Sciatic nerve (tissue), 2 donors: ENCODE measurements at regions not wholly inside any gene's neighbourhood (a gene's known extent, or its start where the extent isn't known, plus 50 kb on each side); places are given as distances from the start of the nearest gene placed in this dataset.

Source experiments
- ATAC-seq: fragments of 200-7000 bp; cut with Tn5 transposase; one replicate; pipeline ENCODE4 v1.9.1; 2020; ENCODE audit warnings: mild to moderate bottlenecking, moderate library complexity
- DNase-seq: peaks from one replicate; pipeline ENCODE4 v3.0.0-alpha.2; 2020; ENCODE audit warnings: low spot score
- intact Hi-C: fragments of 100-400 bp; cut with DNase I; formaldehyde crosslinking; loops from one replicate; pipeline ENCODE4 v1.14.2; 2022
- donor health status: DM: no; HTN: no; CAD: no.
- donor health status: DM: no; HTN: no; CAD: no.

DNA sequence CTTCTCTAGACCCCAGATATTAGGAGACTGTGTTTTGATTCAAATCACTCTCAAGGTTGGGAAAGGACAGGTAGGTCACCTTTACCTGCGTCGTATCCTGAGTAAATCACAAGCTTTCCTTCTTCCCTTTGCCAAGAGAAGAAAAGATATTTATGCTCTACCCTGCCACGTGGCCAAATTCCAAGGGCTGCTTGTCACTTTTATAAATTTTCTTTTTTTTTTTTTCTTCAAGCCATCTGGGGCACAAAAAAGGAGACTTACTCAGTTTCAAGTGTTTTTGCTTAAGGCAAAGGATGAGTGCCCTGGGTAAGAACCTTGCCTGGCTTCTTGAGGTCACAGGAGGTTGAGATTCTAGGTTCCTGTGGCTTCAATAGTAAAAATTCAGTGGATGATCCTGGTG lies 285.1 kb downstream of the TMEM114 start:
- intact Hi-C loops, result no loop called here
- DNase-seq (no peak), ATAC-seq (no peak)

DNA sequence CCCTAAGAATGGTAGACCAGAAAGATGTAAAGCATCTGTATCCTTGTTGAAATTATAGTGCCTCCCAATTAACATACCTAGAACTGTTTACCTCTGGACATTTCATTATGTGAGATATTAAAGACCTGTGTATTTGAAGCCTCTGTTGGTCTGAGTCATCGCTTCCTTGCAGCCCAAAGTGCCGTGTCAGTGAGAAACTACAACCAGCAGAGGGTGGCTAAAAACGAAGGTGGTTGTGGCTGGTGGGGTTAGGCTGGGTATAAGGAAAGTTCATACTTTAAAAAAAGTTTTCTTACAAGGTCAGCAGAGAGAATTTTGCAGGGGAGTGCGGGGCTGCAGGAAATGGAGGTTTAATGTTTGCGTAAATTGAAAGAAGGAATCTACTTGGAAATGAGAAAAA lies 290.7 kb downstream of the TMEM114 start:
- intact Hi-C loops, result no loop called here

GRCh38 chr16:8295513-8296237 lies 294.6 kb downstream of the TMEM114 start:
- ATAC-seq (no peak), DNase-seq (no peak)
- intact Hi-C loops, result no loop called here

More for the DNA sequence above, 290.7 kb downstream of the TMEM114 start:
- DNase-seq (no peak), ATAC-seq (no peak)

DNA sequence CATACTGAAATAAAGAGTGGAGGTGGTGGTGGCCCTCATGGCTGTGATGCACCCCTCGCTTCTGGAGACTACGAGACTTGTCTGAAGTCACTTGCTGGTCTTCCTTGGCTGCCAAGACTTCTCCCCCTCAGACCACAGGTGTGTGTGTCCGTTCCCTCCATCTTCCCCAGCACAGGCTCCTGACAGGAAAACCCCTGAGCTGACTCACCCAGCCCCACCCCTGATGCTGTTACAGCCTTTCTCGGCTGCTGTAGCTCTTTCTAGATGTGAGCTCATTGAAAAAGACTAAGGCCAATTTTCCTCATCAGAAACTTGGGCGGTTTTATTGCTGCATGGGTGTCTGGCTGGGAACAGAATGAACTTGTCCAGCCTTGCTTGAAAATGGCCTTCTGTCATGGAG lies 296.9 kb downstream of the TMEM114 start:
- intact Hi-C loops, result no loop called here
- no peak for DNase-seq
- ATAC-seq, result no peak

DNA sequence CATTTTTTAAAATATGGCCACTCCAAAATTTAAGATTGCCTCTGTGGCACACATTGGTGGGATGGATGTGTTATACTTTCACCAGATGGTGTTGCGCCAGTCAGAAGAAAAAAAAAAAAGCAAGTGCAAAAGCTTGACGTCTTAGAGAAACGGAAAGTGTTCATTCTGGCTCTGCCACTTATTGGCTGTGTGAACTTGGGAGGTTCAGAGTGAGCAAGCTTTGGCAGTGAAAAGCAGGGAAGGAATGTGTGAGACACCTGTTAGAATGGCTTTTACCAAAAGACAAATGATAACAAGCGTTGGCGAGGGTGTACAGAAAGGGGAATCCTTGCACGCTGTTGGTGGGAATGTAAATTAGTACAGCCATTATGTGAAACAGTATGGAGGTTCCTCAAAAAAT lies 298.0 kb downstream of the TMEM114 start:
- DNase-seq, result no peak
- no peak for ATAC-seq
- intact Hi-C loops, result no loop called here

- intact Hi-C loops, result no loop called here
- ATAC-seq, result no peak
Observed at GRCh38 chr16:8286348-8286747, 304.0 kb downstream of the TMEM114 start.

GRCh38 chr16:8283195-8283594 lies 307.1 kb downstream of the TMEM114 start:
- ATAC-seq, result no peak
- no peak for DNase-seq
- intact Hi-C loops, result no loop called here

More at GRCh38 chr16:8286348-8286747, 304.0 kb downstream of the TMEM114 start:
- DNase-seq, result no peak

- no peak for ATAC-seq
- intact Hi-C loops, result no loop called here
- DNase-seq, result no peak
Observed at GRCh38 chr16:8278031-8278580, 312.2 kb downstream of the TMEM114 start.

GRCh38 chr16:8271344-8271743 lies 319.0 kb downstream of the TMEM114 start:
- intact Hi-C loops, result no loop called here
- no peak for ATAC-seq
- DNase-seq, result no peak

DNA sequence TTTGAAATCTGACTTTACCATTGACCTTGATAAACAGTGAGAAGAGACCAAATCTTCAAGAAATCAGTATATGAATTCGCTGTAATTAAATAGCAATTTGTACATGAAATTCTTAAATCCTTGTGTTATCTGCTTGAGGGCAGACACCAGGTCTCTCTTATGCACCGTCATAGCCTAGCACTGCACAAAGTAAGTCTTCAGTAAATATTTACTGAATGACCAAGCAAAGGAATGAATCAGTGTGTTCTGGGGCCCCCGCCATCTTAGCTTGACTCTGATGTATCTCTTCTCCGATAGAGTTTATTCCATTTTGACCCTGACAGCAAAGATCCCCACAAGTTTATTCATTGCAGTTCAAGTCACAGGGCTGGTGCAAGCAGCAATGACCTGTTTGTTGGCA lies 328.0 kb downstream of the TMEM114 start:
- ATAC-seq (no peak), DNase-seq (no peak)
- intact Hi-C loops, result no loop called here

- intact Hi-C loops, result no loop called here
- ATAC-seq (no peak), DNase-seq (no peak)
Observed at GRCh38 chr16:8260140-8260539, 330.2 kb downstream of the TMEM114 start.

GRCh38 chr16:8258523-8258922 lies 331.8 kb downstream of the TMEM114 start:
- intact Hi-C loops, result no loop called here
- ATAC-seq (no peak), DNase-seq (no peak)

GRCh38 chr16:8257561-8257960 lies 332.8 kb downstream of the TMEM114 start:
- ATAC-seq, result no peak
- DNase-seq, result no peak
- intact Hi-C loops, result no loop called here

DNA sequence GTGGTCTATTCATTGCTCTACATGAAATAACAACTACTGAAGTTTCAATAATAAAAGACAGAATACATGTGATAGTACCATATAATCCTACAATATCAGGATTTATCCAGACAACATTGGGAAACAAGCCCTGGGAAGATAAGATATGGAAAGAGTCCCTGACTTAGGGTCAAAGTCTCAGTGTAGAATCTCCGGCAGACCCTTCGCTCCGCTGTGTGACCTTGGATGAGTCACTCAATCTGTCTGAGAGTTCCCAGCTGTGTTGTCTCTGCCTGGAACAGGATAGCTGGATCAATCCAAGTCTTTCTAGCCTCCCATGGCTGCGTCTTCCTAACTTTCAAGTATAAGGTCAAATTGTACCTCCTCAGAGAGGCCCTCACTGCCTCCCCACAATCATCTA lies 335.9 kb downstream of the TMEM114 start:
- DNase-seq, result no peak

DNA sequence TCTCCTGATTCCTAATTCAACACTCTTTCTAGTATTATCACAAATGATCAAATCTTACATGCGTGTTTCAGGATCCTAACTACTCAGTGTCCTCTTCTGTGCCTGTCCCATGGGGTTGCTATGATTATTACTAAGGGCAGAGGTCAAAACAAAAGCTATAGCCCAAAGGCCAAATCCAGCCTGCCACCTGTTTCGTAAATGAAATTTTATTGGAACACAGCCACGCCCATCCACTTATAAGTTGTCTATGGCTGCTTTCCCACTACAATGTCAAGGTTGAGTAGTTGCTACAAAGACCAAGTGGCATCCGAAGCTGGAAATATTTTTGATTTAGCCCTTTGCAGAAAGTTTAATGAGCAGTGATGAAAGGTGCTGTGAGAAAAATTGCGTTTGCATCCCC lies 336.6 kb downstream of the TMEM114 start:
- intact Hi-C loops, result no loop called here
- no peak for ATAC-seq
- DNase-seq, result no peak

More for the DNA sequence above, 335.9 kb downstream of the TMEM114 start:
- no peak for ATAC-seq
- intact Hi-C loops, result no loop called here

GRCh38 chr16:8251727-8252126 lies 338.6 kb downstream of the TMEM114 start:
- no peak for DNase-seq
- ATAC-seq, result no peak
- intact Hi-C loops, result no loop called here

DNA sequence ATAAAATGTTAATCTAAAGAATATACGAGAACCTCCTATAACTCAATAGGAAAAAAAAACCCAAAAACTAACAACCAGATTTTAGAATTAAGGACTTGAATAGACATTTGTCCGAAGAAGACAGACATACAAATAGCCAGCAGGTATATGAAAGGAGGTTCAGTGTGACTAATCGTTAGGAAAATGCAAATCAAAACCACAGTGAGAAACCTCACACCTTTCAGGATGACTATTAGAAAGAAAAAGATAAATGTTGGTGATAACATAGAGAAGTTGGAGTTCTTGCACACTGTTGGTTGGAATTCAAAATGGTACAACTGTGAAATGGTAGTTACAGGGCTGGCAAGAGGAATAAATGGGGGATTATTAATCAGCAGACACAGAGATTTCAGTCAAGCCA lies 339.0 kb downstream of the TMEM114 start:
- intact Hi-C loops, result no loop called here
- no peak for DNase-seq
- no peak for ATAC-seq

- DNase-seq, result no peak
- intact Hi-C loops, result no loop called here
- ATAC-seq, result no peak
Observed at GRCh38 chr16:8247993-8248392, 342.3 kb downstream of the TMEM114 start.

DNA sequence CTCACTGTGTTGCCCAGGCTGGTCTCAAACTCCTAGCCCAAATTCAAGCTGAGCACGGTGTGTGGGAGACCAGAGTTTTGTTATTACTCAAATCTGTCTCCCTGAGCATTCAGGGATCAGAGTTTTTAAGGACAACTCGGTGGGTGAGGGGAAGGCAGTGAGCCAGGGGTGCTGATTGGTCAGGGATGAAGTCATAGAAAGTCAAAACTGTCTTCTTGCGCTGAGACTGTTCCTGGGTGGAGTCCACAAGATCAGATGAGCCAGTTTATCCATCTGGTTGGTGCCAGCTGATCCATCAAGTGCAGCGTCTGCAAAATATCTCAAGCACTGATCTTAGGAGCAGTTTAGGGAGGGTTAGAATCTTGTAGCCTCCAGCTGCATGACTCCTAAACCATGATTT lies 346.3 kb downstream of the TMEM114 start:
- ATAC-seq (no peak), DNase-seq (no peak)
- intact Hi-C loops, result no loop called here

GRCh38 chr16:8241408-8241807 lies 348.9 kb downstream of the TMEM114 start:
- ATAC-seq (no peak), DNase-seq (no peak)
- intact Hi-C loops, result no loop called here

GRCh38 chr16:8239443-8239842 lies 350.9 kb downstream of the TMEM114 start:
- DNase-seq, result no peak
- ATAC-seq, result no peak
- intact Hi-C loops, result no loop called here
